ENCODE measurements at regions not wholly inside any gene's neighbourhood (a gene's known extent, or its start where the extent isn't known, plus 50 kb on each side); places are given as distances from the start of the nearest gene placed in this dataset.

- Histone ChIP-seq H2AFZ (ENCODE audit: low read length) (no peak overlapping the region), H4K20me1 (ENCODE audit: control insufficient read depth, insufficient read depth, insufficient read length) (no peaks in the 10 kb centered on the region), H3K23me2 (ENCODE audit: insufficient read length, low read depth, low read length, poor library complexity, severe bottlenecking) (no peaks in the 10 kb centered on the region), H3K23ac (ENCODE audit: insufficient read length, low read depth, low read length) (no peak overlapping the region), H3K4me1 (ENCODE audit: insufficient read depth, low read length) (no peaks in the 10 kb centered on the region), H2BK12ac (ENCODE audit: insufficient read length, low read depth, low read length) (no peak overlapping the region), H3K18ac (ENCODE audit: insufficient read length, low read depth, low read length) (no peak overlapping the region), H3K56ac (ENCODE audit: insufficient read length, low read depth, low read length) (no peak overlapping the region), H2AK5ac (ENCODE audit: insufficient read length, low read length) (no peak overlapping the region), H4K8ac (replicated peaks; ENCODE audit: insufficient read length, low read depth, low read length) (no peak overlapping the region), H2BK120ac (ENCODE audit: low read depth, low read length, poor library complexity, severe bottlenecking) (no peak overlapping the region), H3K27me3 (ENCODE audit: insufficient read depth, low read length) (no peaks in the 10 kb centered on the region), H3K27ac (ENCODE audit: insufficient read length, low read depth, low read length) (no peak overlapping the region), H4K5ac (ENCODE audit: insufficient read length, low read depth, low read length) (no peak overlapping the region), H2BK20ac (ENCODE audit: low read depth, low read length, poor library complexity, severe bottlenecking) (no peak overlapping the region), H3K4me2 (ENCODE audit: insufficient read depth, insufficient read length, low read length) (no peak overlapping the region), H3K79me1 (ENCODE audit: insufficient read depth, low read depth, low read length, poor library complexity, severe bottlenecking) (no peaks in the 10 kb centered on the region), H3K79me2 (ENCODE audit: insufficient read depth, low read length) (no peaks in the 10 kb centered on the region), H3K9ac (ENCODE audit: extremely low read depth, insufficient read length, low read length) (no peak overlapping the region), H4K91ac (ENCODE audit: insufficient read length, low read depth, low read length) (no peak overlapping the region), H3K4ac (ENCODE audit: low read depth, low read length) (no peak overlapping the region), H3K9me3 (ENCODE audit: control insufficient read depth, low read depth, low read length) (no peaks in the 10 kb centered on the region), H3K14ac (ENCODE audit: insufficient read depth, low read length) (no peak overlapping the region), H3T11ph (ENCODE audit: low read length) (no peak overlapping the region), H2BK15ac (ENCODE audit: low read depth, low read length) (no peak overlapping the region), H2BK5ac (ENCODE audit: insufficient read length, low read length) (no peak overlapping the region)
- Mint-ChIP-seq H3K9me3 (no peaks in the 10 kb centered on the region; a peak in 1 of 5 replicates), H3K36me3 (ENCODE audit: insufficient read depth in 1 of 3, low read depth in 3 of 3) (no peaks in the 10 kb centered on the region), H3K27me3 (ENCODE audit: low read depth) (no peaks in the 10 kb centered on the region), H3K4me1 (no peaks in the 10 kb centered on the region), H3K4me3 (no peak overlapping the region), H3K27ac (no peak overlapping the region)
- TF ChIP-seq CTCF (conservative IDR thresholded peaks at IDR 0.05): no peak
- no CpG with 5 or more reads among the region's 2 CpGs for WGBS (ENCODE audit: extremely low coverage, insufficient read length, low lambda C conversion rate)
- no peak for DNase-seq
Measured at GRCh38 chr21:15333951-15334350, 269.2 kb upstream of the NRIP1 start.
